DND-41 (cell line): ENCODE measurements at regions not wholly inside any gene's neighbourhood (a gene's known extent, or its start where the extent isn't known, plus 50 kb on each side); places are given as distances from the start of the nearest gene placed in this dataset.

Source experiments
- EZH2 ChIP-seq: IDR thresholded peaks from 3 replicates; pipeline ENCODE4 v1.6.1; 2012; ENCODE audit warnings: borderline replicate concordance, low read depth, mild to moderate bottlenecking, moderate library complexity, low read length, inconsistent platforms; ENCODE audit not compliant: severe bottlenecking
- TF ChIP-seq, protein P1 (sequence below): IDR thresholded peaks from 2 replicates; pipeline ENCODE4 v1.5.1; 2012; ENCODE audit warnings: borderline replicate concordance, low read length, moderate library complexity, mild to moderate bottlenecking; ENCODE audit not compliant: poor library complexity, severe bottlenecking; ENCODE audit errors: extremely low read depth

DNA sequence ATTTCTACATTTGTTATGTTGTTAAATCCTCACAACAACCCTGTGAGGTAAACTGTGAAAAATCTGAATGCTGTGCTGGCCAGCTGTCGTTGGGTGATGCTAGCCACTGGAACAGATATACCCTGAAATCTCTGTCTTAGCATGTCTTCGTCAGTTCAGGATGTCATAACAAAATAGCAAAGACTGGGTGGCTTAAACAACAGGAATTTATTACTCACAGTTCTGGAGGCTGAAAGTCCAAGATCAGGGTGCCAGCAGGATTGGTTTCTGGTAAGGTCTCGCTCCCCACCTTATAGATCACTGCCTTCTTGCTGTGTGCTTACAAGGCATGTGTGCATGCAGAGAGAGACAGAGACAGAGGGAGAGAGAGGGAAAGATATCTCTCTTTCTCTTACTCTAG, 211.7 kb downstream of the C11orf91 start:
- TF ChIP-seq, protein P1, sequence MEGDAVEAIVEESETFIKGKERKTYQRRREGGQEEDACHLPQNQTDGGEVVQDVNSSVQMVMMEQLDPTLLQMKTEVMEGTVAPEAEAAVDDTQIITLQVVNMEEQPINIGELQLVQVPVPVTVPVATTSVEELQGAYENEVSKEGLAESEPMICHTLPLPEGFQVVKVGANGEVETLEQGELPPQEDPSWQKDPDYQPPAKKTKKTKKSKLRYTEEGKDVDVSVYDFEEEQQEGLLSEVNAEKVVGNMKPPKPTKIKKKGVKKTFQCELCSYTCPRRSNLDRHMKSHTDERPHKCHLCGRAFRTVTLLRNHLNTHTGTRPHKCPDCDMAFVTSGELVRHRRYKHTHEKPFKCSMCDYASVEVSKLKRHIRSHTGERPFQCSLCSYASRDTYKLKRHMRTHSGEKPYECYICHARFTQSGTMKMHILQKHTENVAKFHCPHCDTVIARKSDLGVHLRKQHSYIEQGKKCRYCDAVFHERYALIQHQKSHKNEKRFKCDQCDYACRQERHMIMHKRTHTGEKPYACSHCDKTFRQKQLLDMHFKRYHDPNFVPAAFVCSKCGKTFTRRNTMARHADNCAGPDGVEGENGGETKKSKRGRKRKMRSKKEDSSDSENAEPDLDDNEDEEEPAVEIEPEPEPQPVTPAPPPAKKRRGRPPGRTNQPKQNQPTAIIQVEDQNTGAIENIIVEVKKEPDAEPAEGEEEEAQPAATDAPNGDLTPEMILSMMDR: no peak
- TF ChIP-seq EZH2: no peak
